GM12865 (cell line): ENCODE measurements at regions not wholly inside any gene's neighbourhood (a gene's known extent, or its start where the extent isn't known, plus 50 kb on each side); places are given as distances from the start of the nearest gene placed in this dataset.
"Not testable (repeated sequence)": the region's sequence is repeated elsewhere in the genome, so short reads cannot be mapped to it uniquely, and the experiment has no call there.

ENCODE experiments used
- DNase-seq: peaks from one replicate; pipeline ENCODE4 v3.0.0; 2010; ENCODE audit warnings: low read depth
- H3K4me3 ChIP-seq: 2 replicates; pipeline ENCODE4 v1.5.1; 2011; ENCODE audit warnings: mild to moderate bottlenecking, low read depth, low read length, control low read depth
- CTCF ChIP-seq: IDR thresholded peaks from 2 replicates; pipeline ENCODE4 v1.5.1; 2011; ENCODE audit warnings: low read length, control low read depth, low read depth, inconsistent platforms; ENCODE audit not compliant: insufficient read depth; ENCODE audit errors: missing control alignments

GRCh38 chr3:168951884-168952283 is 711.6 kb downstream of the MECOM start:
- H3K4me3 ChIP-seq = no peak overlapping the region
- DNase-seq = no peak
- no peak for TF ChIP-seq CTCF

DNA sequence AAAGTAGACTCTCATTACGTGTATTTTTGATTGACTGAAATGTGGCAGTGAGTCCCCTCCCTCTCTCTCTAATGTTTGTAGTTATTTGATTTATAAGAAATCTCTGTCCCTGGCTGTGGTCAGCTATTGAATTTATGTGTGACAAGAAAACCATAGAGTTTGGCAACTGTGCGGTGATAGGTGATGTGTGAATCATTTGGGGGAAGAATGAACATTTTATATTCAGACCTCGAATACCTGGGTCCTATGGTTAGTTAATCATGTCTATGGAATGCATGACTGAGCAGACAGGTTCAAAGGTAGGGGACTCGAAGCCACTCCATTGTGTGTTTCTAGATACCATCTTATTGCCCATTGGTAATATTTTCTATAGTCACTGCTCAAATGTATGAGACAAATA is 712.1 kb downstream of the MECOM start:
- no peak for TF ChIP-seq CTCF
- DNase-seq = no peak
- no peak overlapping the region for H3K4me3 ChIP-seq

DNA sequence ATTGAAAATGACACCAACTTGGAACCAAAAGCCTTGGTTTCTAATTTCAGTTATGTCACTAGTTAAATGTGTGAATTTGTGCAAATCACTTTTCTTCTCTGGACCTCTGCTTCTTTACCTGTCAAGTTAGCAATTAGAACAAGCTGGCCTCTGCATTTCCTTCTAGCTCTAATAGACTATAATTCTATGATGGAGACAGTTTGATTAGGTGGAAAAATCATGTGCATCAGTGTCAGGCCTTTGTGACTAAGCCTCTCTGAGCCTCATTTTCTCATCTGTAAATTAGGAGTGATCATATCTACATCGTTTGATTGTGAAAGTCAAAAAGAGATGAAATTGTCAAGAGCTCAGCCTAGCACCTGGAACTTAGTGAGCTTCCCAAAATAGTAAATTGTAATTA is 712.9 kb downstream of the MECOM start:
- no peak for TF ChIP-seq CTCF
- H3K4me3 ChIP-seq = no peak overlapping the region
- no peak for DNase-seq

DNA sequence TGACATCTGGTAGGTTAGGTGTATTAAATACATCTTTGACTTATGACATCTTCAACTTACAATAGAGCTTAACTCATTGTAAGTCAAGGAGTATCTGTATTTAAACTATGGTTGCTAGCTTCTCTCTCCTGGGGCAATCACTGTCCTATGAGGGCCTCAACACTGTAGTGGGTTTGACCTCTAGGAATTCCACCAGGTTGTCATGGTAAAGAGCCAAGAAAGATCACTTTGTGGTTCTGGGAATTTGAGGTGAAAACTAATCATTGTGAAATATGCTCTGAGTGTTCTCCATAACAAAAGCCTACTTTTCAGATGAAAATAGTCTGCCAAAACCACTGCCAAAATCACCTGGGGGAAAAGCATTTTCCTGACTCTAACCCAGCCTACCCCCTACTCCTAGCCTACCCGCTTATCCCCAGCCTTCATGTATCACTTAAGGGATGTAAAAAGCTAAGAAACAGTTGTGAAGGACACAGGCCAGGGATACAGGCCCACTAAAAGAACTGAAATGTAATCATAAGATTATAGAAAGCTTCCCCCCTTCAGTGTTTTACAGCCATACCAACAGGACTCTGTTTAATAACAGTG is 723.8 kb downstream of the MECOM start:
- no peak overlapping the region for H3K4me3 ChIP-seq
- no peak for DNase-seq
- no peak for TF ChIP-seq CTCF

GRCh38 chr3:168933614-168934013 is 729.9 kb downstream of the MECOM start:
- no peak for TF ChIP-seq CTCF
- no peak for DNase-seq

GRCh38 chr3:168929997-168930396 is 733.5 kb downstream of the MECOM start:
- DNase-seq = not testable (repeated sequence)

More at GRCh38 chr3:168933614-168934013, 729.9 kb downstream of the MECOM start:
- no peak overlapping the region for H3K4me3 ChIP-seq

GRCh38 chr3:168926426-168926825 is 737.1 kb downstream of the MECOM start:
- no peak for TF ChIP-seq CTCF
- no peak overlapping the region for H3K4me3 ChIP-seq
- DNase-seq = no peak

More at GRCh38 chr3:168929997-168930396, 733.5 kb downstream of the MECOM start:
- not testable (repeated sequence) for H3K4me3 ChIP-seq
